ENCODE measurements at regions not wholly inside any gene's neighbourhood (a gene's known extent, or its start where the extent isn't known, plus 50 kb on each side); places are given as distances from the start of the nearest gene placed in this dataset.

- DNase-seq, result no peak
- no peak overlapping the region for H3K27ac Mint-ChIP-seq
- ChIA-PET CTCF (no interaction called here), POLR2A (no interaction called here)
- H3K4me1 Mint-ChIP-seq, result no peaks in the 10 kb centered on the region
- no peak for TF ChIP-seq CTCF (IDR thresholded peaks at IDR 0.05)
- ATAC-seq (ENCODE audit: low read depth), result no peak
- H3K4me3 Mint-ChIP-seq, result no peak overlapping the region
- no peaks in the 10 kb centered on the region for H3K27me3 Mint-ChIP-seq
- H3K9me3 Mint-ChIP-seq, result peaks cover 3% of the 10 kb centered on the region
- no peaks in the 10 kb centered on the region for H3K36me3 Mint-ChIP-seq (ENCODE audit: low read depth)
- intact Hi-C loops (cut with micrococcal nuclease), result no loop called here
Measured at GRCh38 chr6:140931581-140931980, 1201.1 kb upstream of the GJE1 start.

GRCh38 chr6:140929121-140929520, 1203.6 kb upstream of the GJE1 start:
- no peak for DNase-seq
- Mint-ChIP-seq H3K9me3 (peaks cover 3% of the 10 kb centered on the region), H3K36me3 (ENCODE audit: low read depth) (no peaks in the 10 kb centered on the region), H3K4me1 (no peaks in the 10 kb centered on the region), H3K27me3 (no peaks in the 10 kb centered on the region), H3K27ac (no peak overlapping the region), H3K4me3 (no peak overlapping the region)
- no peak for TF ChIP-seq CTCF (IDR thresholded peaks at IDR 0.05)
- ATAC-seq (ENCODE audit: low read depth), result no peak
- CTCF ChIA-PET, result no interaction called here
- POLR2A ChIA-PET, result no interaction called here
- intact Hi-C loops (cut with micrococcal nuclease), result no loop called here

GRCh38 chr6:140923048-140923447, 1209.7 kb upstream of the GJE1 start:
- intact Hi-C loops (cut with micrococcal nuclease), result loop anchor here (5.0 kb wide), 1 partner anchor 1041 kb away; no protein-coding TSS in a partner anchor
- Mint-ChIP-seq H3K27ac (no peak overlapping the region), H3K4me1 (no peaks in the 10 kb centered on the region), H3K27me3 (no peaks in the 10 kb centered on the region), H3K36me3 (ENCODE audit: low read depth) (no peaks in the 10 kb centered on the region), H3K9me3 (peaks cover 1% of the 10 kb centered on the region), H3K4me3 (no peak overlapping the region)
- ChIA-PET CTCF (no interaction called here), POLR2A (no interaction called here)
- no peak for ATAC-seq (ENCODE audit: low read depth)
- no peak for TF ChIP-seq CTCF (IDR thresholded peaks at IDR 0.05)
- no peak for DNase-seq

GRCh38 chr6:140921366-140922226, 1211.1 kb upstream of the GJE1 start:
- no peak for ATAC-seq (ENCODE audit: low read depth)
- no peaks in the 10 kb centered on the region for H3K4me1 Mint-ChIP-seq
- DNase-seq, result no peak
- no peak for TF ChIP-seq CTCF (IDR thresholded peaks at IDR 0.05)
- H3K9me3 Mint-ChIP-seq, result no peaks in the 10 kb centered on the region
- no peaks in the 10 kb centered on the region for H3K27me3 Mint-ChIP-seq
- no peak overlapping the region for H3K4me3 Mint-ChIP-seq
- CTCF ChIA-PET, result no interaction called here
- intact Hi-C loops (cut with micrococcal nuclease), result loop anchor here (2.0 to 5.0 kb wide), 2 partner anchors 1039 to 1549 kb away; no protein-coding TSS in a partner anchor
- POLR2A ChIA-PET, result no interaction called here
- no peaks in the 10 kb centered on the region for H3K36me3 Mint-ChIP-seq (ENCODE audit: low read depth)
- H3K27ac Mint-ChIP-seq, result no peak overlapping the region

GRCh38 chr6:140917911-140918310, 1214.8 kb upstream of the GJE1 start:
- no peaks in the 10 kb centered on the region for H3K27me3 Mint-ChIP-seq
- no peaks in the 10 kb centered on the region for H3K36me3 Mint-ChIP-seq (ENCODE audit: low read depth)
- H3K9me3 Mint-ChIP-seq, result no peaks in the 10 kb centered on the region
- ATAC-seq (ENCODE audit: low read depth), result no peak
- no peak for DNase-seq
- ChIA-PET CTCF (no interaction called here), POLR2A (no interaction called here)
- intact Hi-C loops (cut with micrococcal nuclease), result no loop called here
- TF ChIP-seq CTCF (IDR thresholded peaks at IDR 0.05), result no peak
- no peaks in the 10 kb centered on the region for H3K4me1 Mint-ChIP-seq
- no peak overlapping the region for H3K27ac Mint-ChIP-seq
- no peak overlapping the region for H3K4me3 Mint-ChIP-seq
